A549 (cell line): ENCODE measurements at regions not wholly inside any gene's neighbourhood (a gene's known extent, or its start where the extent isn't known, plus 50 kb on each side); places are given as distances from the start of the nearest gene placed in this dataset.

Experiments used
- ATAC-seq, 2 experiments: fragments of 200-7000 bp in 1 of 2; fragments of >200 bp in 1 of 2; cut with Nextera tagmentation in 1 of 2; cut with Tn5 transposase in 1 of 2; 3 replicates each; pipeline versions ENCODE4 v1.8.0 to v1.9.1; 2018 to 2020; ENCODE audit warnings: mild to moderate bottlenecking in 1 of 2, moderate library complexity in 1 of 2
- CTCF ChIA-PET: fragments of 300-600 bp; sonication (Branson Sonifier 250); formaldehyde crosslinking; extraction: SDS; loops from one replicate; lab custom pipeline; 2021; ENCODE audit warnings: antibody characterized with exemption, inconsistent platforms; lab: Yijun Ruan, JAX
- POLR2A ChIA-PET: fragments of 350-600 bp; formaldehyde crosslinking; extraction: SDS; loops from one replicate; lab custom pipeline; 2021; ENCODE audit warnings: antibody characterized with exemption, inconsistent platforms; lab: Yijun Ruan, JAX
- DNase-seq, 2 experiments: peaks; one replicate each; pipeline versions ENCODE4 v3.0.0 to v3.0.0-alpha.2; 2011 to 2016; ENCODE audit warnings: low read depth in 1 of 2, low spot score in 1 of 2
- FAIRE-seq: peaks from 2 replicates; lab custom pipeline; 2011; peaks lifted over from hg19 to GRCh38; lab: Jason Lieb, UNC
- H3K27ac ChIP-seq, 2 experiments: fragments of >200 bp; sonication (Bioruptor Twin); formaldehyde crosslinking; 3 replicates each; pipeline ENCODE4 v1.5.1; 2016 to 2017
- H3K4me1 ChIP-seq: fragments of >200 bp; sonication (Bioruptor Twin); formaldehyde crosslinking; 3 replicates; pipeline ENCODE4 v1.6.1; 2016
- H3K4me2 ChIP-seq: fragments of >200 bp; sonication (Bioruptor Twin); formaldehyde crosslinking; 3 replicates; pipeline ENCODE4 v1.6.1; 2016
- H3K4me3 ChIP-seq: fragments of >200 bp; sonication (Bioruptor Twin); formaldehyde crosslinking; 3 replicates; pipeline ENCODE4 v1.5.1; 2016
- H3K9me3 ChIP-seq: fragments of >200 bp; sonication (Bioruptor Twin); formaldehyde crosslinking; 3 replicates; pipeline ENCODE4 v1.6.1; 2016
- CBX8 ChIP-seq: fragments of 200-600 bp; sonication (generic); IDR thresholded peaks from 2 replicates; pipeline ENCODE4 v1.6.1; 2016
- CHD2 ChIP-seq: fragments of 150-350 bp; IDR thresholded peaks from 2 replicates; pipeline ENCODE4 v1.6.1; 2014; ENCODE audit warnings: low read length; ENCODE audit not compliant: partially characterized antibody
- CHD4 ChIP-seq: fragments of 200-600 bp; sonication (generic); IDR thresholded peaks from 2 replicates; pipeline ENCODE4 v1.6.1; 2016; ENCODE audit warnings: antibody characterized with exemption, mild to moderate bottlenecking, borderline replicate concordance
- EP300 ChIP-seq, 2 experiments: fragments of >200 bp; sonication (Bioruptor Twin); formaldehyde crosslinking; IDR thresholded peaks; 2 replicates in 1 of 2; 3 replicates in 1 of 2; pipeline ENCODE4 v1.6.1; 2016 to 2017
- FOSB ChIP-seq: fragments of 250-450 bp; sonication (Bioruptor Pico); IDR thresholded peaks from 2 replicates; pipeline ENCODE4 v1.5.0; 2020; ENCODE audit warnings: mild to moderate bottlenecking, moderate library complexity
- FOXS1 ChIP-seq: fragments of 250-450 bp; sonication (Bioruptor Pico); IDR thresholded peaks from 2 replicates; pipeline ENCODE4 v1.5.0; 2020; ENCODE audit warnings: mild to moderate bottlenecking, moderate library complexity
- GATA3 ChIP-seq: IDR thresholded peaks from 2 replicates; pipeline ENCODE4 v1.6.1; 2012; ENCODE audit warnings: borderline replicate concordance
- HDAC2 ChIP-seq: fragments of 200-600 bp; sonication (generic); IDR thresholded peaks from 2 replicates; pipeline ENCODE4 v1.6.1; 2016
- HOXB13 ChIP-seq: fragments of 250-450 bp; sonication (Bioruptor Pico); IDR thresholded peaks from 2 replicates; pipeline ENCODE4 v1.5.0; 2020; ENCODE audit warnings: low read depth, mild to moderate bottlenecking, moderate library complexity
- JUNB ChIP-seq: fragments of >200 bp; sonication (Bioruptor Twin); formaldehyde crosslinking; IDR thresholded peaks from 2 replicates; pipeline ENCODE4 v1.6.1; 2016
- KDM5A ChIP-seq: fragments of 200-600 bp; sonication (generic); IDR thresholded peaks from 2 replicates; pipeline ENCODE4 v1.6.1; 2016; ENCODE audit warnings: antibody characterized with exemption, mild to moderate bottlenecking
- MAFK ChIP-seq: fragments of 450-650 bp; IDR thresholded peaks from 2 replicates; pipeline ENCODE4 v1.6.1; 2014; ENCODE audit not compliant: partially characterized antibody
- NFE2L2 ChIP-seq: fragments of 150-350 bp; conservative IDR thresholded peaks from 2 replicates; pipeline ENCODE4 v1.6.1; 2014; ENCODE audit warnings: low read length
- NPAS2 ChIP-seq: fragments of 250-450 bp; sonication (Bioruptor Pico); IDR thresholded peaks from 2 replicates; pipeline ENCODE4 v1.8.0; 2022; ENCODE audit warnings: mild to moderate bottlenecking, moderate library complexity, borderline replicate concordance
- NR3C1 ChIP-seq: fragments of >200 bp; sonication (Bioruptor Twin); formaldehyde crosslinking; IDR thresholded peaks from 3 replicates; pipeline ENCODE4 v1.6.1; 2017
- PHF8 ChIP-seq: fragments of 200-600 bp; sonication (generic); IDR thresholded peaks from 2 replicates; pipeline ENCODE4 v1.6.1; 2016; ENCODE audit warnings: low read depth, mild to moderate bottlenecking, antibody characterized with exemption, moderate library complexity, borderline replicate concordance
- POLR2A ChIP-seq: IDR thresholded peaks from 2 replicates; pipeline ENCODE4 v1.6.1; 2012; ENCODE audit warnings: mild to moderate bottlenecking, low read length
- POLR2AphosphoS2 ChIP-seq: conservative IDR thresholded peaks from 2 replicates; pipeline ENCODE4 v1.6.1; 2012; ENCODE audit warnings: low read length, improper control_type of control experiment, inconsistent platforms
- RFX5 ChIP-seq: fragments of 450-650 bp; IDR thresholded peaks from 2 replicates; pipeline ENCODE4 v1.7.1; 2014; ENCODE audit warnings: antibody characterized with exemption, mild to moderate bottlenecking, moderate library complexity
- SREBF2 ChIP-seq: fragments of 450-650 bp; IDR thresholded peaks from 2 replicates; pipeline ENCODE4 v1.6.1; 2014; ENCODE audit warnings: mild to moderate bottlenecking, moderate library complexity
- ZC3H11A ChIP-seq: fragments of 450-650 bp; IDR thresholded peaks from 2 replicates; pipeline ENCODE4 v1.6.1; 2014; ENCODE audit warnings: antibody characterized with exemption, mild to moderate bottlenecking
- ZSCAN20 ChIP-seq: fragments of 250-450 bp; sonication (Bioruptor Pico); IDR thresholded peaks from 2 replicates; pipeline ENCODE4 v1.8.0; 2022; ENCODE audit warnings: mild to moderate bottlenecking, moderate library complexity
- WGBS: methylation state at CpG from one replicate; pipeline ENCODE4 v1.1.6; 2017; ENCODE audit errors: missing lambda C conversion rate; 5-methylcytosine and 5-hydroxymethylcytosine counted together
- TF ChIP-seq, protein P1 (sequence below): fragments of 150-350 bp; IDR thresholded peaks from 2 replicates; pipeline ENCODE4 v1.6.1; 2014; ENCODE audit warnings: low read depth, mild to moderate bottlenecking, low read length
- TF ChIP-seq, protein P2 (sequence below): fragments of >200 bp; sonication (Bioruptor Twin); formaldehyde crosslinking; IDR thresholded peaks from 2 replicates; pipeline ENCODE4 v1.6.1; 2016
- TF ChIP-seq, protein P3 (sequence below): fragments of 250-450 bp; sonication (Bioruptor Pico); IDR thresholded peaks from 2 replicates; pipeline ENCODE4 v1.5.0; 2020; ENCODE audit warnings: low read depth, mild to moderate bottlenecking, moderate library complexity
- TF ChIP-seq, protein P4 (sequence below): fragments of 450-650 bp; IDR thresholded peaks from 2 replicates; pipeline ENCODE4 v1.6.1; 2014; ENCODE audit warnings: antibody characterized with exemption
- TF ChIP-seq, protein P5 (sequence below): fragments of >200 bp; sonication (Bioruptor Twin); formaldehyde crosslinking; IDR thresholded peaks from 3 replicates; pipeline ENCODE4 v1.6.1; 2016
- TF ChIP-seq, protein P6 (sequence below): IDR thresholded peaks from 2 replicates; pipeline ENCODE4 v1.6.1; 2012; ENCODE audit warnings: low read depth, borderline replicate concordance
- TF ChIP-seq, protein P7 (sequence below): fragments of 250-450 bp; sonication (Bioruptor Pico); IDR thresholded peaks from 2 replicates; pipeline ENCODE4 v1.5.0; 2021; ENCODE audit warnings: mild to moderate bottlenecking, moderate library complexity, borderline replicate concordance

DNA sequence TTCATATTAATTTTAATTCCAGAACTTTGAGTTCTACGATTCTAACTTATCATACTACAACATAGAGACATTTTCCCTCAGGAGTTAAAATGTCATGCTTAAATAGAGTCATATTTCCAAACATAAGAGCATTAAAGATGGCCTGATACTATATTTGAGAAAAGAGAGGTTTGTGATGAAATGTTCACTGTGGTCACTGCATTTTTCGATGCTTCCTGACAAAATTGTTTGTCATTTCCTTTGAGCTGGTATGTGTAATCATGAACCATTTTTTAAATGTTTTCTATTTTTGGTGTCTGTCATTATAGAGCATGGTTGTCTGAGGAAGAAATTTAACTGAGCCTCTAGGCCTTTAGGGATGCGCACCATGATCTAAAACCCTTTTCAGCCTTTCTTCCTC lies 721.4 kb upstream of the NR2F2 start:
- Histone ChIP-seq H3K27ac (no peak overlapping the region), H3K4me2 (no peak overlapping the region), H3K4me1 (no peaks in the 10 kb centered on the region), H3K9me3 (no peaks in the 10 kb centered on the region), H3K4me3 (no peak overlapping the region)
- CTCF ChIA-PET, result no interaction called here
- TF ChIP-seq SREBF2, result no peak
- no peak for TF ChIP-seq POLR2AphosphoS2
- TF ChIP-seq CBX8, result no peak
- no peak for ATAC-seq
- no peak for FAIRE-seq
- POLR2A ChIA-PET, result no interaction called here
- WGBS, result 44% methylated on average over 3 of the region's 3 CpGs
- DNase-seq, result no peak

DNA sequence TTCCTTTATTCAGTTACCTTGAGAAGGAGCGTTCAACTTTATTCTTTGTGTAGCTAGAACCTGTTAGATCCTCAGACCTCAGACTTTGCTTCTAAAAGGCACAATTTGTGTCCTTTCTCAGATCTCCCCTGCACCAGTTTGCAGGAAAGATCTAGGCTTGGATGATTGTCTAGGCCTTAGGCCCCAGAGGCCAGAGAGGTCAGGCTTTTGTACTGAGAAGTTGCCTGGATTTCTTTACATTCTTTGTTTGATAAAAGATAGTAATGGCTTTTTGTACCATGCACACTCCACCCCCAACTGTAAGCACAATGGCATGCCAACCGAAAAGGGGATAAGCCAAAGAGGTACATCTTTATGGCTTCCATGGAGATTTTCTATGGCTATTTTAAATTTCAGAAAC lies 719.6 kb upstream of the NR2F2 start:
- ATAC-seq (no peak), FAIRE-seq (no peak), DNase-seq (no peak)
- Histone ChIP-seq H3K27ac (no peak overlapping the region), H3K4me2 (no peak overlapping the region), H3K4me3 (no peak overlapping the region), H3K9me3 (no peaks in the 10 kb centered on the region), H3K4me1 (no peaks in the 10 kb centered on the region)
- 68% methylated on average over 2 of the region's 2 CpGs for WGBS
- ChIA-PET CTCF (no interaction called here), POLR2A (no interaction called here)
- TF ChIP-seq POLR2A (no peak), MAFK (no peak), HDAC2 (no peak), PHF8 (no peak), KDM5A (no peak), ZSCAN20 (CRISPR knock-in tag) (no peak), FOSB (CRISPR knock-in tag) (no peak), NFE2L2 (no peak), HOXB13 (CRISPR knock-in tag) (no peak), CHD4 (no peak), EP300 (IDR thresholded peaks at IDR 0.05) (no peak), RFX5 (no peak)
- TF ChIP-seq, protein P1, sequence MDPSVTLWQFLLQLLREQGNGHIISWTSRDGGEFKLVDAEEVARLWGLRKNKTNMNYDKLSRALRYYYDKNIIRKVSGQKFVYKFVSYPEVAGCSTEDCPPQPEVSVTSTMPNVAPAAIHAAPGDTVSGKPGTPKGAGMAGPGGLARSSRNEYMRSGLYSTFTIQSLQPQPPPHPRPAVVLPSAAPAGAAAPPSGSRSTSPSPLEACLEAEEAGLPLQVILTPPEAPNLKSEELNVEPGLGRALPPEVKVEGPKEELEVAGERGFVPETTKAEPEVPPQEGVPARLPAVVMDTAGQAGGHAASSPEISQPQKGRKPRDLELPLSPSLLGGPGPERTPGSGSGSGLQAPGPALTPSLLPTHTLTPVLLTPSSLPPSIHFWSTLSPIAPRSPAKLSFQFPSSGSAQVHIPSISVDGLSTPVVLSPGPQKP, result no peak
- TF ChIP-seq, protein P2, sequence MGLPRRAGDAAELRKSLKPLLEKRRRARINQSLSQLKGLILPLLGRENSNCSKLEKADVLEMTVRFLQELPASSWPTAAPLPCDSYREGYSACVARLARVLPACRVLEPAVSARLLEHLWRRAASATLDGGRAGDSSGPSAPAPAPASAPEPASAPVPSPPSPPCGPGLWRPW, result no peak
- TF ChIP-seq, protein P3, sequence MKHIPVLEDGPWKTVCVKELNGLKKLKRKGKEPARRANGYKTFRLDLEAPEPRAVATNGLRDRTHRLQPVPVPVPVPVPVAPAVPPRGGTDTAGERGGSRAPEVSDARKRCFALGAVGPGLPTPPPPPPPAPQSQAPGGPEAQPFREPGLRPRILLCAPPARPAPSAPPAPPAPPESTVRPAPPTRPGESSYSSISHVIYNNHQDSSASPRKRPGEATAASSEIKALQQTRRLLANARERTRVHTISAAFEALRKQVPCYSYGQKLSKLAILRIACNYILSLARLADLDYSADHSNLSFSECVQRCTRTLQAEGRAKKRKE (CRISPR knock-in tag), result no peak
- TF ChIP-seq, protein P4, sequence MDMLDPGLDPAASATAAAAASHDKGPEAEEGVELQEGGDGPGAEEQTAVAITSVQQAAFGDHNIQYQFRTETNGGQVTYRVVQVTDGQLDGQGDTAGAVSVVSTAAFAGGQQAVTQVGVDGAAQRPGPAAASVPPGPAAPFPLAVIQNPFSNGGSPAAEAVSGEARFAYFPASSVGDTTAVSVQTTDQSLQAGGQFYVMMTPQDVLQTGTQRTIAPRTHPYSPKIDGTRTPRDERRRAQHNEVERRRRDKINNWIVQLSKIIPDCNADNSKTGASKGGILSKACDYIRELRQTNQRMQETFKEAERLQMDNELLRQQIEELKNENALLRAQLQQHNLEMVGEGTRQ, result no peak
- TF ChIP-seq, protein P5, sequence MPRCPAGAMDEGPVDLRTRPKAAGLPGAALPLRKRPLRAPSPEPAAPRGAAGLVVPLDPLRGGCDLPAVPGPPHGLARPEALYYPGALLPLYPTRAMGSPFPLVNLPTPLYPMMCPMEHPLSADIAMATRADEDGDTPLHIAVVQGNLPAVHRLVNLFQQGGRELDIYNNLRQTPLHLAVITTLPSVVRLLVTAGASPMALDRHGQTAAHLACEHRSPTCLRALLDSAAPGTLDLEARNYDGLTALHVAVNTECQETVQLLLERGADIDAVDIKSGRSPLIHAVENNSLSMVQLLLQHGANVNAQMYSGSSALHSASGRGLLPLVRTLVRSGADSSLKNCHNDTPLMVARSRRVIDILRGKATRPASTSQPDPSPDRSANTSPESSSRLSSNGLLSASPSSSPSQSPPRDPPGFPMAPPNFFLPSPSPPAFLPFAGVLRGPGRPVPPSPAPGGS, result no peak

DNA sequence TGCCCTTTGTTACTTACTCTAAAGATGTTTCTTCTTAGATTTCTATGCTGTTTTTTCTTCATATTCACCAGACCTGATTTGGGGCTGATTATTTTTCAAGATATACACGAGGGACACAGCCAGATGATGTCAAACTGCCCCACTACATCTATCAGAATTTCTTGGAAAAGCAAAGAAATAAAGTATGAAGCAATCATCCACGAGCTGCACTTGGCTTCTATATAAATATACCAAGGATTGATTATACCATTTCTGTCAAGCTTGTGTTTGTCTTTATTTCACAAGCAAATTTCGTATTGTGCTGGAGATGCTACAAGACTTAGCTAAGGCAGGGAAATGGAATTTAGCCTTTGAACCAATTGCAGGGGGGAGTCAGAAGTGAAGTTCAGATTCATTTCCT lies 715.1 kb upstream of the NR2F2 start:
- ATAC-seq, result no peak
- CTCF ChIA-PET, result no interaction called here

More for the DNA sequence above, 715.1 kb upstream of the NR2F2 start:
- 7% methylated on average over 3 of the region's 3 CpGs for WGBS
- TF ChIP-seq NR3C1, result no peak
- TF ChIP-seq, protein P3 (CRISPR knock-in tag), result no peak
- TF ChIP-seq, protein P6, sequence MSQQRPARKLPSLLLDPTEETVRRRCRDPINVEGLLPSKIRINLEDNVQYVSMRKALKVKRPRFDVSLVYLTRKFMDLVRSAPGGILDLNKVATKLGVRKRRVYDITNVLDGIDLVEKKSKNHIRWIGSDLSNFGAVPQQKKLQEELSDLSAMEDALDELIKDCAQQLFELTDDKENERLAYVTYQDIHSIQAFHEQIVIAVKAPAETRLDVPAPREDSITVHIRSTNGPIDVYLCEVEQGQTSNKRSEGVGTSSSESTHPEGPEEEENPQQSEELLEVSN, result no peak
- TF ChIP-seq MAFK, result no peak
- no peak for TF ChIP-seq CHD2
- TF ChIP-seq CHD4, result no peak
- no peak for TF ChIP-seq JUNB
- no peak for TF ChIP-seq ZC3H11A
- TF ChIP-seq NPAS2 (CRISPR knock-in tag), result no peak
- no peak for TF ChIP-seq GATA3
- no peak for TF ChIP-seq FOXS1 (CRISPR knock-in tag)
- TF ChIP-seq HDAC2, result no peak
- TF ChIP-seq, protein P2, result no peak
- TF ChIP-seq, protein P7, sequence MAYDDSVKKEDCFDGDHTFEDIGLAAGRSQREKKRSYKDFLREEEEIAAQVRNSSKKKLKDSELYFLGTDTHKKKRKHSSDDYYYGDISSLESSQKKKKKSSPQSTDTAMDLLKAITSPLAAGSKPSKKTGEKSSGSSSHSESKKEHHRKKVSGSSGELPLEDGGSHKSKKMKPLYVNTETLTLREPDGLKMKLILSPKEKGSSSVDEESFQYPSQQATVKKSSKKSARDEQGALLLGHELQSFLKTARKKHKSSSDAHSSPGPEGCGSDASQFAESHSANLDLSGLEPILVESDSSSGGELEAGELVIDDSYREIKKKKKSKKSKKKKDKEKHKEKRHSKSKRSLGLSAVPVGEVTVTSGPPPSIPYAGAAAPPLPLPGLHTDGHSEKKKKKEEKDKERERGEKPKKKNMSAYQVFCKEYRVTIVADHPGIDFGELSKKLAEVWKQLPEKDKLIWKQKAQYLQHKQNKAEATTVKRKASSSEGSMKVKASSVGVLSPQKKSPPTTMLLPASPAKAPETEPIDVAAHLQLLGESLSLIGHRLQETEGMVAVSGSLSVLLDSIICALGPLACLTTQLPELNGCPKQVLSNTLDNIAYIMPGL (CRISPR knock-in tag), result no peak
- H3K27ac ChIP-seq, result no peak overlapping the region
- POLR2A ChIA-PET, result no interaction called here
- no peak overlapping the region for H3K4me3 ChIP-seq
- no peaks in the 10 kb centered on the region for H3K4me1 ChIP-seq
- no peak for FAIRE-seq
- H3K9me3 ChIP-seq, result no peaks in the 10 kb centered on the region
- DNase-seq, result no peak
- H3K4me2 ChIP-seq, result no peak overlapping the region
